ENCODE measurements at regions not wholly inside any gene's neighbourhood (a gene's known extent, or its start where the extent isn't known, plus 50 kb on each side); places are given as distances from the start of the nearest gene placed in this dataset.

- Mint-ChIP-seq H3K27ac (ENCODE audit: low read depth, unreplicated experiment) (no peak overlapping the region), H3K27me3 (ENCODE audit: insufficient read depth, unreplicated experiment) (no peaks in the 10 kb centered on the region), H3K4me3 (ENCODE audit: unreplicated experiment) (no peak overlapping the region), H3K4me1 (ENCODE audit: insufficient read depth, unreplicated experiment) (no peaks in the 10 kb centered on the region), H3K36me3 (ENCODE audit: insufficient read depth, unreplicated experiment) (no peaks in the 10 kb centered on the region), H3K9me3 (ENCODE audit: unreplicated experiment) (peaks cover 5% of the 10 kb centered on the region)
- TF ChIP-seq, protein P1, sequence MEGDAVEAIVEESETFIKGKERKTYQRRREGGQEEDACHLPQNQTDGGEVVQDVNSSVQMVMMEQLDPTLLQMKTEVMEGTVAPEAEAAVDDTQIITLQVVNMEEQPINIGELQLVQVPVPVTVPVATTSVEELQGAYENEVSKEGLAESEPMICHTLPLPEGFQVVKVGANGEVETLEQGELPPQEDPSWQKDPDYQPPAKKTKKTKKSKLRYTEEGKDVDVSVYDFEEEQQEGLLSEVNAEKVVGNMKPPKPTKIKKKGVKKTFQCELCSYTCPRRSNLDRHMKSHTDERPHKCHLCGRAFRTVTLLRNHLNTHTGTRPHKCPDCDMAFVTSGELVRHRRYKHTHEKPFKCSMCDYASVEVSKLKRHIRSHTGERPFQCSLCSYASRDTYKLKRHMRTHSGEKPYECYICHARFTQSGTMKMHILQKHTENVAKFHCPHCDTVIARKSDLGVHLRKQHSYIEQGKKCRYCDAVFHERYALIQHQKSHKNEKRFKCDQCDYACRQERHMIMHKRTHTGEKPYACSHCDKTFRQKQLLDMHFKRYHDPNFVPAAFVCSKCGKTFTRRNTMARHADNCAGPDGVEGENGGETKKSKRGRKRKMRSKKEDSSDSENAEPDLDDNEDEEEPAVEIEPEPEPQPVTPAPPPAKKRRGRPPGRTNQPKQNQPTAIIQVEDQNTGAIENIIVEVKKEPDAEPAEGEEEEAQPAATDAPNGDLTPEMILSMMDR (IDR thresholded peaks at IDR 0.05; ENCODE audit: unreplicated experiment), result no peak
- intact Hi-C loops (cut with micrococcal nuclease), result no loop called here
- peak; percentile 6 for DNase-seq (ENCODE audit: unreplicated experiment)
- no TSS peak for BruUV-seq (replicated peaks)
- ChIA-PET CTCF (no interaction called here), POLR2A (no interaction called here)
These were observed 1121.8 kb upstream of the USP15 start for GRCh38 chr12:61138415-61138759.

DNA sequence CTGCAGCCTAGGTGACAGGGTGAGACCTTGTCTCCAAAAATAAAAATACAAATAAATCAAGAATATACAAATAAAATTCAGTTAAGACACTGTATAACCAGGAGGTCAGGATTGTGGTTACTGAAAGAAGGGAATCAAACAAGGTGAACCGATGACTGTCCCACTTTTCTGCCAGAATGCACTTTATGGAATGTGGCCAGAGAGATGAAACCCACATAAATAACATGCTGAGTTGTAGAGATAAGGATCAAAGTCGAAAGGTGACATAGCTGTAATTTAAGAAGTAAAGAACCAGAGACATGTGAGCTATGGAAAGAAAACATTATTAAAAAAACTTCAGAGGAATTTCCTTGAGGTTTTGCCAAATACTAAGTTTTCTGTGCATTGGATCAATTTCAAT, 1098.2 kb upstream of the USP15 start:
- CTCF ChIA-PET, result no interaction called here
- no TSS peak for BruUV-seq (replicated peaks)
- Mint-ChIP-seq H3K9me3 (ENCODE audit: unreplicated experiment) (peaks cover 5% of the 10 kb centered on the region), H3K27me3 (ENCODE audit: insufficient read depth, unreplicated experiment) (no peaks in the 10 kb centered on the region), H3K4me1 (ENCODE audit: insufficient read depth, unreplicated experiment) (no peaks in the 10 kb centered on the region), H3K27ac (ENCODE audit: low read depth, unreplicated experiment) (no peak overlapping the region), H3K4me3 (ENCODE audit: unreplicated experiment) (no peak overlapping the region), H3K36me3 (ENCODE audit: insufficient read depth, unreplicated experiment) (no peaks in the 10 kb centered on the region)
- TF ChIP-seq, protein P1 (IDR thresholded peaks at IDR 0.05; ENCODE audit: unreplicated experiment), result no peak
- intact Hi-C loops (cut with micrococcal nuclease), result no loop called here
- no peak for DNase-seq (ENCODE audit: unreplicated experiment)
- POLR2A ChIA-PET, result no interaction called here

- no TSS peak for BruUV-seq (replicated peaks)
- POLR2A ChIA-PET, result no interaction called here
These were observed 1071.2 kb upstream of the USP15 start for GRCh38 chr12:61188801-61189595.

DNA sequence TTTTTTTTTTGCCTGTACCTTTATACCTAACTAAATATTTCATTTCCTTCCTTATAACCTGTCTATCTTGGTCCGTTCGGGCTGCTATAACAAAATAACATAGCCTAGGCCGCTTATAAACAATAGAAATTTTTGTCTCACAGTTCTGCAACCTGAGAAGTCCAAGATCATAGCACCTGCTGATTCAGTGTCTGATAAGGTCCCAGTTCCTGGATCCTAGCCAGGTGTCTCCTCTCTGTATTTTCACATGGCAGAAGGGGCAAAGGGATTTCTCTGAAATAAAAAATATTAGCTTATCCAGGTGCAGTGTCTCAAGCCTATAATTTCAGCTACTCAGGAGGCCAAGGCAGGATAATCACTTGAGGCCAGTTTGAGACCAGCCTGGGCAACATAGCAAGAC, 1046.6 kb upstream of the USP15 start:
- no TSS peak for BruUV-seq (replicated peaks)
- DNase-seq (ENCODE audit: unreplicated experiment), result peak; percentile 3

More at GRCh38 chr12:61188801-61189595, 1071.2 kb upstream of the USP15 start:
- Mint-ChIP-seq H3K4me1 (ENCODE audit: insufficient read depth, unreplicated experiment) (no peaks in the 10 kb centered on the region), H3K4me3 (ENCODE audit: unreplicated experiment) (no peak overlapping the region), H3K27ac (ENCODE audit: low read depth, unreplicated experiment) (no peak overlapping the region), H3K27me3 (ENCODE audit: insufficient read depth, unreplicated experiment) (no peaks in the 10 kb centered on the region), H3K9me3 (ENCODE audit: unreplicated experiment) (no peaks in the 10 kb centered on the region), H3K36me3 (ENCODE audit: insufficient read depth, unreplicated experiment) (no peaks in the 10 kb centered on the region)
- CTCF ChIA-PET, result no interaction called here
- TF ChIP-seq, protein P1 (IDR thresholded peaks at IDR 0.05; ENCODE audit: unreplicated experiment), result no peak
- intact Hi-C loops (cut with micrococcal nuclease), result no loop called here
- no peak for DNase-seq (ENCODE audit: unreplicated experiment)

More for the DNA sequence above, 1046.6 kb upstream of the USP15 start:
- Mint-ChIP-seq H3K4me1 (ENCODE audit: insufficient read depth, unreplicated experiment) (no peaks in the 10 kb centered on the region), H3K9me3 (ENCODE audit: unreplicated experiment) (no peaks in the 10 kb centered on the region), H3K36me3 (ENCODE audit: insufficient read depth, unreplicated experiment) (no peaks in the 10 kb centered on the region), H3K27ac (ENCODE audit: low read depth, unreplicated experiment) (no peak overlapping the region), H3K27me3 (ENCODE audit: insufficient read depth, unreplicated experiment) (no peaks in the 10 kb centered on the region), H3K4me3 (ENCODE audit: unreplicated experiment) (no peak overlapping the region)
- ChIA-PET POLR2A (no interaction called here), CTCF (no interaction called here)
- intact Hi-C loops (cut with micrococcal nuclease), result no loop called here
- TF ChIP-seq, protein P1 (IDR thresholded peaks at IDR 0.05; ENCODE audit: unreplicated experiment), result no peak

Data from MCF 10A (cell line).